Renal cortex interstitium (tissue), 11 donors: ENCODE measurements at regions not wholly inside any gene's neighbourhood (a gene's known extent, or its start where the extent isn't known, plus 50 kb on each side); places are given as distances from the start of the nearest gene placed in this dataset.

Source experiments
- DNase-seq, 11 donors: peaks; one replicate each; pipeline ENCODE4 v3.0.0-alpha.2; 2013; ENCODE audit warnings: low read depth in 9 of 11, low spot score in 4 of 11; ENCODE audit errors: extremely low read depth in 1 of 11

DNA sequence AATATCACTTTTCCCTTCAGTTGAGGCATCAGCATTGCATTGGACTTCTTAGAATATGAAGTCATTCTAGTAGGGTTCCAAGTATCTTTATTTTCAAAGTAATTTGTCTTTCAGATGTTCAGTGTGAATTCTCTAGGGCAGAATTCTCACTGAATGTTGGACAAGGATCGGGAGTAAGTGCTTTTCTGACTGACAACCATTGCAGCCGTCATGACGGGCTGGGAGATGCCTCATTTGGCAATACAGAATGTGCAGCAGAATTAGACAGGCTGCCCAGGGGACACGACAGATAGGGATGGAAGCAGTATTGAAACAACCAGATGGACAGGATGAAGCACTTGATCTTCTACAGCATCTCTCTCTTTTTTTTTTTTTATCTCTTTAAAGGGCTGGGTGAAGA, 129.0 kb downstream of the ICE1 start:
- no peak for DNase-seq

- DNase-seq = no peak
Measured at GRCh38 chr5:5546408-5546807, 123.9 kb downstream of the ICE1 start.

DNA sequence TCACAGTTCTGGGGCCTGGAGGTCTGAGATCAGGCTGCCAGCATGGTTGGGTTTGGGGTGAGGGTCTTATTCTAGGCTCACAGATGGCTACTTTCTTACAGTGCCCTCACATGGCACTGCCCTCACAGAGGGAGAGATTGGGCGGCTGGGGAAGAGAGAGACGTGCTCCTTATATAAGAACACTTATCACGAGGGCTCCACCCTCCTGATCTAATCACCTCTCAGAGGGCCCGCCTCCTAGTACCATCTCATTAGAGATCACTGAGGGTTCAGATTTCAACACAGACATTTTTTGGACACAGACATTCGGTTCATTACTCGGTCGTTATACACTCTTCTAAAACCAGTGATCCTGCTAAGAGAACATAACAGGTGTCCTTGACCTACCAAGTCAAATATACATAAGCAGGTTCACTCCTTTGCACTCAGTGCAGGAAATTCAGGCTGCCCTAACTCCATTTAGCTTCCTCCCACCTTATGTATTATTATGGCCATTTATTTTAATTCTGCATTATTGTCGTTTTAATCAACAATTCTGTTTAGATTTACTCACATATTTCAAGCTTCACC, 121.7 kb downstream of the ICE1 start:
- DNase-seq = no peak

DNA sequence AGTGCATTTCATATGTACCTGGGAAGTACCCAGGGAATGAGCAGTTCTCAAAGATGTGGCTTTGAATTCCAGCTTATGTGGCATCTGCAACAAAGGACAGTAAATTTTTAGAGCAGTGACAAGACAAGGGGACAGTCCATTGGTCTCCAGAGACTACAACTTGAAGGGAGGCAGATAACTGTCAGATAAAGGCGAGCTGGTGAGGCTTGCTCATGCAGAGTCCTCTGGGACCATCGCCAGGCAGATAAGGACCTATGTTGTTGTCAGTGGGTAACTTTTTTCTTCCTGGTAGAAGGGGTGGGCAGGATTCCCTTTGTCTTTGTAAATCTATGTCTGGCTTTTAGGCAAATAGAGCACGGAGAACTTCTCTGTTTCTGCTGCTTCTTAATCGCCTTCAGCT, 120.2 kb downstream of the ICE1 start:
- DNase-seq = no peak

DNA sequence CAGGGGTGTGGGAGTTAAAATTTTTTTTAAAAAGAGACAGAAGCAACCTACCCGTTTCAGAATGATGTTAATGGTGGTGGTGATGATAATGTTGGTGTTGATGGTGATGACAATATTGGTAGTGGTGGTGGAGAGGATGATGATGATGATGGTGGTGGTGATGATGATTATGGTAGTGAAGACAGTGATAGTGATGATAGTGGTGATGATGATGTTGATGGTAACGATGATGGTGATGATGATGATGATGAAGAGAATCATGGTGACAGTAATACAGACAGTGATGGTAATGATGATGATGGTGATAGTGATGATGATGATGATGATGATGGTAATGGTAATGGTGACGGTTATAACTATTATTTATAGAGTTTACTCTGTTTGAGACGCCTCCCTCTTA, 117.6 kb downstream of the ICE1 start:
- DNase-seq = no peak
